Frontal cortex (tissue), 3 donors: ENCODE measurements at regions not wholly inside any gene's neighbourhood (a gene's known extent, or its start where the extent isn't known, plus 50 kb on each side); places are given as distances from the start of the nearest gene placed in this dataset.

Experiments used
- DNase-seq, 2 donors: peaks; one replicate each; pipeline ENCODE4 v3.0.0; 2012; ENCODE audit warnings: low spot score in 2 of 2
- FAIRE-seq: peaks from 2 replicates; lab custom pipeline; 2012; peaks lifted over from hg19 to GRCh38; lab: Jason Lieb, UNC
- donor health status: control.
- donor health status: control.
- donor health status: control.

- FAIRE-seq = no peak
- DNase-seq = no peak
These were observed 171.5 kb downstream of the OLFM4 start for GRCh38 chr13:53200075-53200474.

- peak; percentile 63 to 70 for DNase-seq
- no peak for FAIRE-seq
These were observed 172.2 kb downstream of the OLFM4 start for GRCh38 chr13:53200498-53201453.

DNA sequence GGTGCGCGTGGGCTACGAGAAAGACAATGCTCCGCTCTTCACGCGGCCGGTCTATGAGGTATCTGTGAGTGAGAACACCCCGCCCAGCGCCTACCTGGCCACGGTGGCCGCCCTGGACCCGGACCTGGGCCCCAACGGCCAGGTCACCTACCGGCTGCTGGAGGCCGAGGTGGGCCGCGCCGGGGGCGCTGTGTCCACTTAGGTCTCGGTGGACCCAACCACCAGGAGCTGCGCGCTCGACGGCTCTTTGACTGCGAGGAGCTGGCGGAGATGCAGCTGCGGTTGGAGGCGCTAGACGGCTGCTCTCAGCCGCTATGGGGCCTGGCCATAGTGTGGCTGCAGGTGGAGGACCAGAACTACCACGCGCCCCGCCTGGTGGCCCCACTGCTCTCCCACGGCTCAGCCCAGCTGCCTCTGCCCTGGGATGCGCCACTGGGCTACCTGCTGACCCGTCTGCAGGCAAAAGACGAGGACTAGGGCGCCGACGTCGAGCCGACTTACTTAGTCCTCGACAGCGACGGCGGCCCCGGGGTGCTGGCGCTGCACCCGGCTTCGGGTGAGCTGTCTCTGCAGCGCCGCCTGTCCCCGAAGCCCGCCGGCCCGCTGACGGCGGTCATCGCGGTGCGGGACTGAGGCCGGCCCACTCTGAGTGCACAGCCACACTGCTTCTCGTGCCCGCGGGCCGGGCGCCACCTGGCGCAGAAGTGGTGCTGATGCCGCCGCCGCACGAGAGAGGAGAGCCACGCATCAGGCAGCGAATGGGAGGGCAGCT is 173.0 kb downstream of the OLFM4 start:
- FAIRE-seq = no peak

DNA sequence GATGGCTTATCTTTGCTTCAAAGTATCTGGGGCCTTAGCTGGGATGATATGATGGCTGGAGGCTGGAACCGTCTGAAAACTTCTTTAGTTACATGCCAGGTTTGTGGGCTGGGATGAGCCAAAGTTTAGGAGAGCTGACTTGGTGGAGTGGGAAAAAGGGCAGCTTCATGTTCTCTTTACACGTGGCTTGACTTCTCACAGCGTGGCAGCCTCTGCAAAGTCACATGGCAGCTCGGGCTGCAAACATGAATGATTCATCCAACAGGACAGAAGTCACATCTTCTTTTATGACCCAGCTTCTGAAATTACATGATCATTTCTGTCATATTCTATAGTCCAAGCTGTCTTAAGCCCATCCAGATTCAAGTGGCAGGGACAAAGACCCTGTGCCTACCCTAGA is 176.0 kb downstream of the OLFM4 start:
- no peak for DNase-seq
- no peak for FAIRE-seq

More for the DNA sequence above, 173.0 kb downstream of the OLFM4 start:
- peak in 1 of 2 donors; percentile 47 for DNase-seq

- FAIRE-seq (no peak), DNase-seq (no peak)
These were observed 177.8 kb downstream of the OLFM4 start for GRCh38 chr13:53206455-53206854.

- no peak for FAIRE-seq
- DNase-seq = no peak
These were observed 178.9 kb downstream of the OLFM4 start for GRCh38 chr13:53207556-53207955.

DNA sequence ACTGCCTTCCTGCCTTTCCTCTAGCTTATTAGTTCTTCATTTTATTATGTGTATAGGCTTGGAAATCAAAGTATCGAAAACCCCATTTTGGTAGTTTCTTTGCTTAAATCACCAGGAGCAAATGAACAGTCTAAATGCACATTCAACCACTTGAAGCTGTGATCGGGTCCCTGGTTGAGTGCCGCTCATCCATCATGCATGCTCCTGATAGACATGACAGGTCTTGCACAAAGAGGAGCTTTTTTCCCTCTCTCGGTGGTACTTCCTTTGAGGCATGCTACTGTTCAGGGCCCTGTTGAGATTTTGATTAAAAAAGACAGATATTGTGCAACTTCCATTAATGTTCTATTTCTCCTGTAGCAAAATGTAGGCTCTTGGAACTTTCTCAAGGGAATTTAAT is 185.8 kb downstream of the OLFM4 start:
- FAIRE-seq = no peak
- DNase-seq = no peak

DNA sequence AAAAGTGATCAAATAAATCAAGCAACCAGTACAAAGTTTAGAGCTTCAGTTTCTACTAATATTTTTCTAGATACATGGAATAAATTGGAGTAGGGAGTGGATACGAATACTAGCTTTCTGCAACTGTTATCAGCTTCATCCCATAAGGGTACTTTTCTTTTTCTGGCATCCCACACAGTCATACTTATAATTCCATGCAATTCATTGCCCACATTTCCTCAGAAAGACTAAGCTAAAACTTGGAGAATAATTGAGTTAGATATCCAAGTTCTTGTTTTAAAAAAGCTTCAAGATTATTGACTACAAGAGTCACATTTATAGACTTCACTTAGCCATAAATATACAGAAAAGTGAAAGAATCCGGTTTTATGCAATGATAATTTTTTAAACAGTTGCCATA is 186.9 kb downstream of the OLFM4 start:
- DNase-seq = no peak
- no peak for FAIRE-seq

- DNase-seq = no peak
- FAIRE-seq = no peak
These were observed 188.2 kb downstream of the OLFM4 start for GRCh38 chr13:53216773-53217172.

DNA sequence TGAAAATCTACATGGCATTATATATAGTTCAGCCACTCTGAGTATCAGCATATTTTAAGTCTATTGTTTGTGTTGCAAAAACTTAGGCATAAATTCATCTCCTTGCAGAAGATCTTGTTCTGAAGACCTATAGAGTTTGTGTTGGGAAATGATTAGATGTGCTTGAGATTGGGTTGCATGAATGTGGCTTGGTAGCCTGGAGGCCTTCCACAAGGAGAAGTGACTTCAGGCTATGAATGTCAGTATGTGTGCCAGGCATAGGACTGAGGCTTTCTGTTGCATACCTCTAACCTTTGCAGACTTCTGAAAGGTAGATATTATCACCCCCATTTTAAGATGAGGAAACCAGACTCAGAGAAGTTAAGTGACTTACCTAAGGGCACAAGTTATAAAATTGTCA is 188.6 kb downstream of the OLFM4 start:
- DNase-seq (no peak), FAIRE-seq (no peak)

GRCh38 chr13:53220038-53220437 is 191.4 kb downstream of the OLFM4 start:
- FAIRE-seq = no peak
- DNase-seq = no peak

GRCh38 chr13:53237696-53238095 is 209.1 kb downstream of the OLFM4 start:
- DNase-seq = no peak
- no peak for FAIRE-seq

- DNase-seq (no peak), FAIRE-seq (no peak)
These were observed 209.6 kb downstream of the OLFM4 start for GRCh38 chr13:53238261-53238660.

- FAIRE-seq = no peak
- DNase-seq = no peak
These were observed 211.9 kb downstream of the OLFM4 start for GRCh38 chr13:53240401-53241025.

- DNase-seq = no peak
- FAIRE-seq = no peak
These were observed 213.3 kb downstream of the OLFM4 start for GRCh38 chr13:53241891-53242348.

DNA sequence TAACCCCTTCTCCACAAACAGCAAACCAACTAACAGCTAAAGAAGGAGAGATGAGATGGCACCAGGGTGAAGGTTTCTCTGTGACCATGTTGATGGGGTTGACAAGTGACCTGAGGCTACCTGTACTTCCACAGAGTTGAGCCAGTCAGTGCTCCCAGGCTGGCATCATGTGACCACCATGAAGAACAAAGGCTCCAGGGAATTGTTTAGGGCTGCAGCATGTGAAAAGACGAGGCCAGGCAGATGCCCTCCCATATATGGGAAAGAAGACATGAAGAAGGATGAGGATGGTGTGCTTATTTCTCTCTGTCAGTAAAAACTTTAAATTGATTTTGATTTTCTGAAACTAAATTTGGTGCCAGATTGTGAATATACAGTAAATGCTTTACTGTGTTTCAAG is 220.6 kb downstream of the OLFM4 start:
- no peak for DNase-seq
- FAIRE-seq = no peak

GRCh38 chr13:53250272-53250875 is 221.8 kb downstream of the OLFM4 start:
- peak; percentile 99 for FAIRE-seq
- peak; percentile 20 to 35 for DNase-seq

DNA sequence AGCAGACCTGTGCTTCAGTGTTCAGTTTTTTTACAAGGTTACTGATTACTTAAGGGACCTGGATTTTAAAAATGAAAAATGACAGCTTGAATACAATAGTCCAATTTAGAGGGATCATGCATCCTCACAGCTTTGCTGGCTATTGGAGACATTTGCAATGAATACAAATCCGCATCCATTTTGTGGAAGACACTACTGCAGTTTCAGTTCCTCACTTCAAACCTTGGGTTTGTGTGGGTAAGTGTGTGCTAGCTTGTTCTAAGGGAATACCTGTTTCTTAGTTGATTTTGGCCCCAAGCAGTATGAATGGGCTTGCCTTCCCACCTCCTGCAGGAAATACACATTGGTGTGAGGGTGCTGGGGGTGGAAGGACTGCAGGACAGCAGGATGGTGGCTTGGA is 222.4 kb downstream of the OLFM4 start:
- no peak for FAIRE-seq
- DNase-seq = no peak

DNA sequence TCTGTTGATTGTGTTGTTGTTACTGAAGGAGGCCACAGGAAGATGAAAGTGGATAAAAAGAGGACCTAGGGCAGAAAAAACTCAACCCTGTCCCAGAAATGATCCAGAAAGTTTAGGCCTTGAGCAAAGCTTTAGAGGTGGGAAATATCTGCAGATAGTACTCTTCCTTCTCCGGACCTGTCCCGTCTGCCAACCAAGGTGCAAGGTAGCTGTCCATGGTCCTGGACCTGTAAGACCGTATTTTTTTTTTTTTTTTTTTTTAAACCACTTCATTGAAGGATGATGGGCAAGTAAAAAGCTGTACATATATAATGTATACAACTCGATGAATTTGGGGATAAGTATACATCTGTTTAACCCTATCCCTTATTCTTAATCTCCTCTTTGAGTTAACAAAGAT is 225.9 kb downstream of the OLFM4 start:
- DNase-seq (no peak), FAIRE-seq (no peak)

- FAIRE-seq = no peak
- no peak for DNase-seq
These were observed 227.2 kb downstream of the OLFM4 start for GRCh38 chr13:53255795-53256194.
